Suprapubic skin (tissue), 3 donors: ENCODE measurements at regions not wholly inside any gene's neighbourhood (a gene's known extent, or its start where the extent isn't known, plus 50 kb on each side); places are given as distances from the start of the nearest gene placed in this dataset.

Experiments used
- POLR2A ChIP-seq, 2 donors: fragments of 450-650 bp; IDR thresholded peaks; one replicate each; pipeline ENCODE4 v1.6.1; 2017; ENCODE audit warnings: antibody characterized with exemption in 2 of 2, mild to moderate bottlenecking in 2 of 2, moderate library complexity in 2 of 2
- TF ChIP-seq, protein P1 (sequence below), 2 donors: fragments of 200-600 bp in 1 of 2; fragments of 450-650 bp in 1 of 2; sonication (generic) in 1 of 2; IDR thresholded peaks; one replicate each; pipeline ENCODE4 v1.5.1; 2016 to 2019; ENCODE audit warnings: antibody characterized with exemption in 2 of 2, mild to moderate bottlenecking in 1 of 2, moderate library complexity in 1 of 2

- TF ChIP-seq POLR2A (IDR thresholded peaks at IDR 0.05), result no peak
- TF ChIP-seq, protein P1, sequence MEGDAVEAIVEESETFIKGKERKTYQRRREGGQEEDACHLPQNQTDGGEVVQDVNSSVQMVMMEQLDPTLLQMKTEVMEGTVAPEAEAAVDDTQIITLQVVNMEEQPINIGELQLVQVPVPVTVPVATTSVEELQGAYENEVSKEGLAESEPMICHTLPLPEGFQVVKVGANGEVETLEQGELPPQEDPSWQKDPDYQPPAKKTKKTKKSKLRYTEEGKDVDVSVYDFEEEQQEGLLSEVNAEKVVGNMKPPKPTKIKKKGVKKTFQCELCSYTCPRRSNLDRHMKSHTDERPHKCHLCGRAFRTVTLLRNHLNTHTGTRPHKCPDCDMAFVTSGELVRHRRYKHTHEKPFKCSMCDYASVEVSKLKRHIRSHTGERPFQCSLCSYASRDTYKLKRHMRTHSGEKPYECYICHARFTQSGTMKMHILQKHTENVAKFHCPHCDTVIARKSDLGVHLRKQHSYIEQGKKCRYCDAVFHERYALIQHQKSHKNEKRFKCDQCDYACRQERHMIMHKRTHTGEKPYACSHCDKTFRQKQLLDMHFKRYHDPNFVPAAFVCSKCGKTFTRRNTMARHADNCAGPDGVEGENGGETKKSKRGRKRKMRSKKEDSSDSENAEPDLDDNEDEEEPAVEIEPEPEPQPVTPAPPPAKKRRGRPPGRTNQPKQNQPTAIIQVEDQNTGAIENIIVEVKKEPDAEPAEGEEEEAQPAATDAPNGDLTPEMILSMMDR (IDR thresholded peaks at IDR 0.05), result no peak
These were observed 235.6 kb upstream of the HNRNPA3 start for GRCh38 chr2:176976736-176977685.
